Colonic mucosa (tissue), 4 donors: ENCODE measurements at regions not wholly inside any gene's neighbourhood (a gene's known extent, or its start where the extent isn't known, plus 50 kb on each side); places are given as distances from the start of the nearest gene placed in this dataset.

Experiments used
- DNase-seq: peaks from one replicate; pipeline ENCODE4 v3.0.0-alpha.2; 2020
- H3K27ac ChIP-seq: fragments of 200-600 bp; one replicate; pipeline ENCODE4 v1.8.0; 2021
- H3K27me3 ChIP-seq: fragments of 200-600 bp; one replicate; pipeline ENCODE4 v1.8.0; 2021
- H3K36me3 ChIP-seq: fragments of 200-600 bp; one replicate; pipeline ENCODE4 v1.8.0; 2021
- H3K4me1 ChIP-seq: fragments of 200-600 bp; one replicate; pipeline ENCODE4 v1.8.0; 2021; ENCODE audit warnings: mild to moderate bottlenecking
- H3K4me3 ChIP-seq: fragments of 200-600 bp; one replicate; pipeline ENCODE4 v1.8.0; 2021
- H3K9ac ChIP-seq, 2 donors: one replicate each; pipeline ENCODE4 v1.7.0; 2013; ENCODE audit warnings: control low read depth in 2 of 2, low read depth in 2 of 2, low read length in 2 of 2
- H3K9me3 ChIP-seq: fragments of 200-600 bp; one replicate; pipeline ENCODE4 v1.8.0; 2021
- CTCF ChIP-seq: fragments of 200-600 bp; IDR thresholded peaks from one replicate; pipeline ENCODE4 v1.8.0; 2022; ENCODE audit warnings: antibody characterized with exemption, mild to moderate bottlenecking
- intact Hi-C: fragments of 100-400 bp; cut with DNase I; formaldehyde crosslinking; loops from one replicate; pipeline ENCODE4 v1.14.1; 2022
- donor health status: healthy.
- donor health status: DM: no; HTN: no; CAD: no.
- donor health status: DM: no; HTN: no; CAD: no.

- H3K9me3 ChIP-seq, result no peaks in the 10 kb centered on the region
- intact Hi-C loops, result no loop called here
- DNase-seq, result no peak
- H3K27me3 ChIP-seq, result no peaks in the 10 kb centered on the region
- no peaks in the 10 kb centered on the region for H3K4me1 ChIP-seq
- H3K36me3 ChIP-seq, result no peaks in the 10 kb centered on the region
- H3K4me3 ChIP-seq, result no peak overlapping the region
- H3K27ac ChIP-seq, result no peak overlapping the region
- H3K9ac ChIP-seq, result no peak overlapping the region
- TF ChIP-seq CTCF, result no peak
Measured at GRCh38 chr4:179803857-179804256, 2361.6 kb upstream of the AGA start.

GRCh38 chr4:179804440-179804839, 2362.2 kb upstream of the AGA start:
- no peak overlapping the region for H3K27ac ChIP-seq
- DNase-seq, result no peak
- intact Hi-C loops, result no loop called here
- no peaks in the 10 kb centered on the region for H3K9me3 ChIP-seq
- H3K36me3 ChIP-seq, result no peaks in the 10 kb centered on the region
- no peak overlapping the region for H3K4me3 ChIP-seq
- no peaks in the 10 kb centered on the region for H3K4me1 ChIP-seq
- no peaks in the 10 kb centered on the region for H3K27me3 ChIP-seq
- no peak for TF ChIP-seq CTCF
- H3K9ac ChIP-seq, result no peak overlapping the region

GRCh38 chr4:179817317-179817716, 2375.1 kb upstream of the AGA start:
- no peaks in the 10 kb centered on the region for H3K36me3 ChIP-seq
- H3K4me3 ChIP-seq, result no peak overlapping the region
- H3K9me3 ChIP-seq, result no peaks in the 10 kb centered on the region
- intact Hi-C loops, result no loop called here
- no peak overlapping the region for H3K9ac ChIP-seq
- H3K27ac ChIP-seq, result no peak overlapping the region
- no peaks in the 10 kb centered on the region for H3K4me1 ChIP-seq
- DNase-seq, result no peak
- no peak for TF ChIP-seq CTCF
- H3K27me3 ChIP-seq, result no peaks in the 10 kb centered on the region

- Histone ChIP-seq H3K27me3 (no peaks in the 10 kb centered on the region), H3K9me3 (no peaks in the 10 kb centered on the region), H3K36me3 (no peaks in the 10 kb centered on the region), H3K4me1 (no peaks in the 10 kb centered on the region), H3K27ac (no peak overlapping the region), H3K4me3 (no peak overlapping the region), H3K9ac (no peak overlapping the region)
- no peak for TF ChIP-seq CTCF
- DNase-seq, result no peak
- intact Hi-C loops, result no loop called here
Measured at GRCh38 chr4:179823342-179823741, 2381.1 kb upstream of the AGA start.

GRCh38 chr4:179831274-179831673, 2389.0 kb upstream of the AGA start:
- no peak for DNase-seq
- Histone ChIP-seq H3K9ac (no peak overlapping the region), H3K36me3 (no peaks in the 10 kb centered on the region), H3K4me3 (no peak overlapping the region), H3K27ac (no peak overlapping the region), H3K27me3 (no peaks in the 10 kb centered on the region), H3K9me3 (no peaks in the 10 kb centered on the region), H3K4me1 (no peaks in the 10 kb centered on the region)
- intact Hi-C loops, result no loop called here
- TF ChIP-seq CTCF, result no peak
